Amniotic stem cell (primary cell): ENCODE measurements at regions not wholly inside any gene's neighbourhood (a gene's known extent, or its start where the extent isn't known, plus 50 kb on each side); places are given as distances from the start of the nearest gene placed in this dataset.

ENCODE experiments used
- DNase-seq: peaks from one replicate; lab custom pipeline; 2025; lab: John Stamatoyannopoulos, UW

GRCh38 chr11:69393178-69393832 is 88.2 kb upstream of the LINC01488 start:
- no peak for DNase-seq

- no peak for DNase-seq
Observed at GRCh38 chr11:69393865-69394233, 87.6 kb upstream of the LINC01488 start.

- no peak for DNase-seq
Observed at GRCh38 chr11:69394234-69394868, 87.1 kb upstream of the LINC01488 start.

GRCh38 chr11:69394869-69395246 is 86.6 kb upstream of the LINC01488 start:
- DNase-seq = no peak

GRCh38 chr11:69395287-69395686 is 86.2 kb upstream of the LINC01488 start:
- DNase-seq = no peak

- no peak for DNase-seq
Observed at GRCh38 chr11:69396051-69396947, 85.2 kb upstream of the LINC01488 start.

- no peak for DNase-seq
Observed at GRCh38 chr11:69396948-69397307, 84.5 kb upstream of the LINC01488 start.

- no peak for DNase-seq
Observed at GRCh38 chr11:69397732-69398131, 83.7 kb upstream of the LINC01488 start.

GRCh38 chr11:69398529-69399492 is 82.7 kb upstream of the LINC01488 start:
- no peak for DNase-seq

- DNase-seq = no peak
Observed at GRCh38 chr11:69400140-69400539, 81.3 kb upstream of the LINC01488 start.

GRCh38 chr11:69400771-69401590 is 80.5 kb upstream of the LINC01488 start:
- DNase-seq = no peak

GRCh38 chr11:69401715-69402114 is 79.7 kb upstream of the LINC01488 start:
- no peak for DNase-seq

GRCh38 chr11:69402251-69402887 is 79.1 kb upstream of the LINC01488 start:
- no peak for DNase-seq

- no peak for DNase-seq
Observed at GRCh38 chr11:69403556-69404215, 77.8 kb upstream of the LINC01488 start.

- no peak for DNase-seq
Observed at GRCh38 chr11:69406060-69406459, 75.4 kb upstream of the LINC01488 start.

- no peak for DNase-seq
Observed at GRCh38 chr11:69409812-69410645, 71.4 kb upstream of the LINC01488 start.

GRCh38 chr11:69411257-69411924 is 70.1 kb upstream of the LINC01488 start:
- DNase-seq = no peak

GRCh38 chr11:69413015-69413801 is 68.3 kb upstream of the LINC01488 start:
- no peak for DNase-seq
